HCT116 (cell line): ENCODE measurements at regions not wholly inside any gene's neighbourhood (a gene's known extent, or its start where the extent isn't known, plus 50 kb on each side); places are given as distances from the start of the nearest gene placed in this dataset.

Experiments used
- CTCF ChIP-seq, 3 experiments: fragments of 200-600 bp in 1 of 3; sonication (generic) in 1 of 3; IDR thresholded peaks in 2 of 3; conservative IDR thresholded peaks in 1 of 3; 2 replicates each; pipeline ENCODE4 v1.5.1; 2012 to 2017; ENCODE audit warnings: low read depth in 2 of 3, low read length in 2 of 3, antibody characterized with exemption in 1 of 3, borderline replicate concordance in 1 of 3, control low read depth in 1 of 3, mild to moderate bottlenecking in 1 of 3, mixed read lengths in 1 of 3, mixed run types in 1 of 3, moderate library complexity in 1 of 3; ENCODE audit not compliant: insufficient read depth in 1 of 3
- JUND ChIP-seq: IDR thresholded peaks from 2 replicates; pipeline ENCODE4 v1.6.1; 2012

GRCh38 chr16:50428116-50428515 is 59.3 kb upstream of the BRD7 start:
- no peak for TF ChIP-seq CTCF (IDR thresholded peaks at IDR 0.05 in 2 of 3, conservative IDR thresholded peaks at IDR 0.05 in 1 of 3; ENCODE audit: borderline replicate concordance in 1 of 3, insufficient read depth in 1 of 3, low read depth in 2 of 3, low read length in 2 of 3)
- TF ChIP-seq JUND = no peak
